HepG2 (cell line): ENCODE measurements at regions not wholly inside any gene's neighbourhood (a gene's known extent, or its start where the extent isn't known, plus 50 kb on each side); places are given as distances from the start of the nearest gene placed in this dataset.

Experiments used
- ATAC-seq: fragments of 200-7000 bp; cut with Tn5 transposase; 3 replicates; pipeline ENCODE4 v1.9.1; 2020; ENCODE audit warnings: mild to moderate bottlenecking, moderate library complexity
- BruUV-seq: library from RNA; stranded (reverse); fragments of 400-500 nt; replicated peaks from 2 replicates; lab custom pipeline; 2021; lab: Mats Ljungman, UMichigan
- CTCF ChIA-PET: fragments of 300-600 bp; formaldehyde crosslinking; extraction: SDS; loops from one replicate; lab custom pipeline; 2021; ENCODE audit warnings: low total read pairs, inconsistent platforms, low intra/inter-chr PET ratio; lab: Yijun Ruan, JAX
- POLR2A ChIA-PET: fragments of 350-600 bp; sonication (Branson Sonifier 250); formaldehyde crosslinking; loops from one replicate; lab custom pipeline; 2020; ENCODE audit warnings: antibody characterized with exemption, inconsistent platforms; lab: Yijun Ruan, JAX
- DNase-seq: peaks from one replicate; pipeline ENCODE4 v3.0.0-alpha.2; 2015; ENCODE audit warnings: low spot score
- FAIRE-seq: peaks from 3 replicates; lab custom pipeline; 2011; peaks lifted over from hg19 to GRCh38; lab: Jason Lieb, UNC
- H2AFZ ChIP-seq: one replicate; pipeline ENCODE4 v1.6.1; 2011; ENCODE audit warnings: low read length, inconsistent platforms
- H3K27ac ChIP-seq: fragments of 300-600 bp; 3 replicates; pipeline ENCODE4 v1.8.0; 2011; ENCODE audit warnings: mixed run types, mild to moderate bottlenecking, mixed read lengths, low read length, inconsistent platforms; ENCODE audit not compliant: insufficient read depth; ENCODE audit errors: extremely low read length
- H3K27me3 ChIP-seq, 2 experiments: fragments of 200-600 bp in 1 of 2; 2 replicates in 1 of 2; 3 replicates in 1 of 2; pipeline versions ENCODE4 v1.6.0 to v1.8.0; 2011; ENCODE audit warnings: low read length in 2 of 2, mild to moderate bottlenecking in 2 of 2, moderate library complexity in 2 of 2, inconsistent platforms in 1 of 2; ENCODE audit not compliant: insufficient read depth in 2 of 2, control insufficient read depth in 1 of 2
- H3K36me3 ChIP-seq, 2 experiments: fragments of 200-600 bp in 1 of 2; replicated peaks in 1 of 2; 2 replicates in 1 of 2; 3 replicates in 1 of 2; pipeline versions ENCODE4 v1.5.1 to v1.8.0; 2011; ENCODE audit warnings: low read length in 2 of 2, inconsistent platforms in 1 of 2; ENCODE audit not compliant: insufficient read depth in 2 of 2, control insufficient read depth in 1 of 2
- H3K4me1 ChIP-seq: 2 replicates; pipeline ENCODE4 v1.5.1; 2012; ENCODE audit warnings: low read length, inconsistent platforms; ENCODE audit not compliant: insufficient read depth
- H3K4me2 ChIP-seq: 2 replicates; pipeline ENCODE4 v1.6.0; 2011; ENCODE audit warnings: low read depth, low read length, inconsistent platforms
- H3K4me3 ChIP-seq, 3 experiments: fragments of 200-600 bp in 1 of 3; sonication (generic), shearing (Covaris generic) in 1 of 3; replicated peaks in 1 of 3; 2 replicates each; pipeline ENCODE4 v1.5.1; 2011 to 2016; ENCODE audit warnings: low read length in 3 of 3, inconsistent platforms in 2 of 3, low read depth in 2 of 3, mild to moderate bottlenecking in 2 of 3, control low read depth in 1 of 3, mixed read lengths in 1 of 3; ENCODE audit not compliant: insufficient read depth in 1 of 3
- H3K79me2 ChIP-seq: one replicate; pipeline ENCODE4 v1.6.1; 2011; ENCODE audit warnings: low read length, inconsistent platforms; ENCODE audit not compliant: insufficient read depth
- H3K9ac ChIP-seq: 2 replicates; pipeline ENCODE4 v1.6.0; 2011; ENCODE audit warnings: mild to moderate bottlenecking, low read depth, low read length, inconsistent platforms; ENCODE audit not compliant: insufficient read depth
- H3K9me3 ChIP-seq: 2 replicates; pipeline ENCODE4 v1.5.1; 2012; ENCODE audit warnings: mild to moderate bottlenecking, low read length
- H4K20me1 ChIP-seq: 2 replicates; pipeline ENCODE4 v1.6.0; 2011; ENCODE audit warnings: inconsistent platforms, mild to moderate bottlenecking, low read length, moderate library complexity; ENCODE audit not compliant: insufficient read depth
- ATF5 ChIP-seq: sonication (generic); formaldehyde crosslinking; IDR thresholded peaks from 2 replicates; pipeline ENCODE4 v1.4.0; 2020; ENCODE audit warnings: mild to moderate bottlenecking, low read depth, missing genetic modification reagents
- BCL3 ChIP-seq: sonication (generic); formaldehyde crosslinking; IDR thresholded peaks from 2 replicates; pipeline ENCODE4 v1.5.1; 2020; ENCODE audit warnings: mild to moderate bottlenecking, missing genetic modification reagents, moderate library complexity
- CREM ChIP-seq, 2 experiments: sonication (generic) in 1 of 2; formaldehyde crosslinking in 1 of 2; IDR thresholded peaks; 2 replicates each; pipeline versions ENCODE4 v1.4.0 to v1.6.1; 2016 to 2020; ENCODE audit warnings: antibody characterized with exemption in 1 of 2, mild to moderate bottlenecking in 1 of 2, missing genetic modification reagents in 1 of 2
- DMTF1 ChIP-seq: sonication (generic); formaldehyde crosslinking; IDR thresholded peaks from 2 replicates; pipeline ENCODE4 v1.4.0; 2020; ENCODE audit warnings: mild to moderate bottlenecking, missing genetic modification reagents
- ELF3 ChIP-seq: IDR thresholded peaks from 2 replicates; pipeline ENCODE4 v1.6.1; 2016; ENCODE audit warnings: missing genetic modification reagents, missing compliant biosample characterization
- GABPB1 ChIP-seq: IDR thresholded peaks from 2 replicates; pipeline ENCODE4 v1.6.1; 2016; ENCODE audit warnings: mild to moderate bottlenecking, missing genetic modification reagents, moderate library complexity, missing compliant biosample characterization
- HDAC2 ChIP-seq: sonication (generic); formaldehyde crosslinking; IDR thresholded peaks from 2 replicates; pipeline ENCODE4 v1.4.0; 2020; ENCODE audit warnings: missing genetic modification reagents
- HOMEZ ChIP-seq: IDR thresholded peaks from 2 replicates; pipeline ENCODE4 v1.6.1; 2016; ENCODE audit warnings: low read depth
- KLF6 ChIP-seq: IDR thresholded peaks from 2 replicates; pipeline ENCODE4 v1.8.0; 2016; ENCODE audit warnings: missing biosample characterization, missing genetic modification reagents
- PBX3 ChIP-seq: sonication (generic); formaldehyde crosslinking; IDR thresholded peaks from 2 replicates; pipeline ENCODE4 v1.8.1; 2023; ENCODE audit warnings: missing genetic modification reagents, inconsistent platforms, borderline replicate concordance
- TFAP4 ChIP-seq: sonication (generic); IDR thresholded peaks from 2 replicates; pipeline ENCODE4 v1.6.1; 2016; ENCODE audit warnings: low read depth, borderline replicate concordance
- ZNF230 ChIP-seq: sonication (generic); formaldehyde crosslinking; IDR thresholded peaks from 2 replicates; pipeline ENCODE4 v1.4.0; 2020; ENCODE audit warnings: mild to moderate bottlenecking, missing genetic modification reagents
- ZNF232 ChIP-seq: sonication (generic); formaldehyde crosslinking; IDR thresholded peaks from 2 replicates; pipeline ENCODE4 v1.4.0; 2020; ENCODE audit warnings: missing genetic modification reagents, borderline replicate concordance
- ZNF557 ChIP-seq: sonication (generic); formaldehyde crosslinking; IDR thresholded peaks from 2 replicates; pipeline ENCODE4 v1.4.0; 2020; ENCODE audit warnings: missing genetic modification reagents
- ZNF570 ChIP-seq: sonication (generic); formaldehyde crosslinking; IDR thresholded peaks from 2 replicates; pipeline ENCODE4 v1.4.0; 2020; ENCODE audit warnings: mild to moderate bottlenecking, missing genetic modification reagents, borderline replicate concordance
- ZNF776 ChIP-seq: sonication (generic); formaldehyde crosslinking; IDR thresholded peaks from 2 replicates; pipeline ENCODE4 v1.4.0; 2020; ENCODE audit warnings: mild to moderate bottlenecking, missing genetic modification reagents
- WGBS: methylation state at CpG from one replicate; pipeline ENCODE4 v1.1.6; 2017; ENCODE audit warnings: low lambda C conversion rate; 5-methylcytosine and 5-hydroxymethylcytosine counted together
- in situ Hi-C: cut with HindIII; loops from 2 replicates; pipeline ENCODE4 v1.10.0; 2017; ENCODE audit warnings: low pct_unique_long_range_greater_than_20kb; ENCODE audit not compliant: extremely low pct_ligation_motif_present
- intact Hi-C: fragments of 100-400 bp; cut with micrococcal nuclease; formaldehyde crosslinking; loops from one replicate; pipeline ENCODE4 v1.10.0; 2022; ENCODE audit not compliant: unreplicated experiment

- TF ChIP-seq ELF3 = no peak
- TF ChIP-seq HDAC2 = no peak
- no peak for TF ChIP-seq TFAP4
- TF ChIP-seq BCL3 (CRISPR knock-in tag) = no peak
- TF ChIP-seq ZNF776 (CRISPR knock-in tag) = no peak
- no peak for TF ChIP-seq ATF5 (CRISPR knock-in tag)
Measured at GRCh38 chr1:239795304-239795703, 296.4 kb upstream of the FMN2 start (continued).

GRCh38 chr1:239799617-239800016 is 292.1 kb upstream of the FMN2 start:
- in situ Hi-C loops = no loop called here
- DNase-seq (no peak), FAIRE-seq (no peak), ATAC-seq (no peak)
- Histone ChIP-seq H3K27me3 (no peaks in the 10 kb centered on the region), H3K4me1 (no peaks in the 10 kb centered on the region), H2AFZ (no peak overlapping the region), H3K4me2 (no peak overlapping the region), H3K9me3 (no peaks in the 10 kb centered on the region), H3K9ac (no peak overlapping the region), H3K36me3 (no peaks in the 10 kb centered on the region), H3K27ac (no peak overlapping the region), H4K20me1 (no peaks in the 10 kb centered on the region), H3K79me2 (no peaks in the 10 kb centered on the region), H3K4me3 (no peak overlapping the region)
- CTCF ChIA-PET = no interaction called here
- intact Hi-C loops = no loop called here
- POLR2A ChIA-PET = no interaction called here
- WGBS = 18% methylated on average over 3 of the region's 3 CpGs
- BruUV-seq = no TSS peak
- TF ChIP-seq ZNF230 (CRISPR knock-in tag) (no peak), HOMEZ (no peak), GABPB1 (no peak), ZNF232 (CRISPR knock-in tag) (no peak), ZNF557 (CRISPR knock-in tag) (no peak), PBX3 (no peak), DMTF1 (no peak), KLF6 (CRISPR knock-in tag) (no peak), ZNF570 (CRISPR knock-in tag) (no peak), CREM (IDR thresholded peaks at IDR 0.05) (no peak), CREM (CRISPR knock-in tag; IDR thresholded peaks at IDR 0.05) (no peak)
